ENCODE measurements at regions not wholly inside any gene's neighbourhood (a gene's known extent, or its start where the extent isn't known, plus 50 kb on each side); places are given as distances from the start of the nearest gene placed in this dataset.

DNA sequence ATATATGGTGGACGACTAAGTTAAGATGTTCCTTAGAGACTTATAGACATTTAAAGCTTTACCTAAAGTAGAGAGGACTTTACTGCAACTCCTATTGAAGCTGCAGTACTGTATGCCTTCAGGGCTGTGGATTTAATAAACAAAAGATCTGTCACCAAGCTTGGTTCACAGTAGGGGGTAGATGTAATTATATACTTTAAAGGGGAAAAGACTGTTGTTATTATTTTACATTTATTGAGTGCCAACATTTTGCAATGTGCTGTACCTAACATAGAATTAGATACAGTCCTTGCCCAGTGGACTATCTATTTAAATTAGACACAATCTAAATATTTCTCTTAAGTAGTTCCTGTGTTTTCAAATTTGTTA lies 67.2 kb downstream of the SLIT2 start:
- TF ChIP-seq, protein P1, sequence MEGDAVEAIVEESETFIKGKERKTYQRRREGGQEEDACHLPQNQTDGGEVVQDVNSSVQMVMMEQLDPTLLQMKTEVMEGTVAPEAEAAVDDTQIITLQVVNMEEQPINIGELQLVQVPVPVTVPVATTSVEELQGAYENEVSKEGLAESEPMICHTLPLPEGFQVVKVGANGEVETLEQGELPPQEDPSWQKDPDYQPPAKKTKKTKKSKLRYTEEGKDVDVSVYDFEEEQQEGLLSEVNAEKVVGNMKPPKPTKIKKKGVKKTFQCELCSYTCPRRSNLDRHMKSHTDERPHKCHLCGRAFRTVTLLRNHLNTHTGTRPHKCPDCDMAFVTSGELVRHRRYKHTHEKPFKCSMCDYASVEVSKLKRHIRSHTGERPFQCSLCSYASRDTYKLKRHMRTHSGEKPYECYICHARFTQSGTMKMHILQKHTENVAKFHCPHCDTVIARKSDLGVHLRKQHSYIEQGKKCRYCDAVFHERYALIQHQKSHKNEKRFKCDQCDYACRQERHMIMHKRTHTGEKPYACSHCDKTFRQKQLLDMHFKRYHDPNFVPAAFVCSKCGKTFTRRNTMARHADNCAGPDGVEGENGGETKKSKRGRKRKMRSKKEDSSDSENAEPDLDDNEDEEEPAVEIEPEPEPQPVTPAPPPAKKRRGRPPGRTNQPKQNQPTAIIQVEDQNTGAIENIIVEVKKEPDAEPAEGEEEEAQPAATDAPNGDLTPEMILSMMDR (IDR thresholded peaks at IDR 0.05; ENCODE audit: borderline replicate concordance, extremely low read depth, low read length, poor library complexity, severe bottlenecking): no peak
- no peak for TF ChIP-seq EZH2 (IDR thresholded peaks at IDR 0.05; ENCODE audit: borderline replicate concordance, low read depth, low read length, severe bottlenecking)

Data from DND-41 (cell line).